BJ (cell line): ENCODE measurements at regions not wholly inside any gene's neighbourhood (a gene's known extent, or its start where the extent isn't known, plus 50 kb on each side); places are given as distances from the start of the nearest gene placed in this dataset.

Experiments used
- CTCF ChIA-PET: fragments of 350-600 bp; formaldehyde crosslinking; extraction: SDS; loops from one replicate; lab custom pipeline; 2021; ENCODE audit warnings: antibody characterized with exemption, inconsistent platforms; lab: Yijun Ruan, JAX
- POLR2A ChIA-PET: fragments of 300-600 bp; sonication (Branson Sonifier 250); formaldehyde crosslinking; extraction: SDS; loops from one replicate; lab custom pipeline; 2021; ENCODE audit warnings: antibody characterized with exemption; lab: Charles Lee
- DNase-seq: peaks from one replicate; pipeline ENCODE4 v3.0.0-alpha.2; 2011; ENCODE audit warnings: low read depth
- H3K27me3 ChIP-seq: 2 replicates; pipeline ENCODE4 v1.6.0; 2011; ENCODE audit warnings: low read length; ENCODE audit not compliant: control insufficient read depth, insufficient read depth
- H3K36me3 ChIP-seq: 2 replicates; pipeline ENCODE4 v1.5.1; 2011; ENCODE audit warnings: low read length; ENCODE audit not compliant: control insufficient read depth, insufficient read depth
- H3K4me3 ChIP-seq: 2 replicates; pipeline ENCODE4 v1.5.1; 2011; ENCODE audit warnings: low read depth, mild to moderate bottlenecking, control low read depth, low read length
- CTCF ChIP-seq: IDR thresholded peaks from 2 replicates; pipeline ENCODE4 v1.5.1; 2011; ENCODE audit warnings: low read depth, mild to moderate bottlenecking, control low read depth, inconsistent platforms, low read length, moderate library complexity; ENCODE audit not compliant: insufficient read depth

- Histone ChIP-seq H3K27me3 (no peaks in the 10 kb centered on the region), H3K4me3 (no peak overlapping the region), H3K36me3 (no peaks in the 10 kb centered on the region)
- ChIA-PET POLR2A (no interaction called here), CTCF (interaction anchor here (1.1 kb wide), 1 partner anchor 9 kb away, joined by 3 read pairs; no protein-coding TSS in a partner anchor)
- TF ChIP-seq CTCF: no peak
- DNase-seq: no peak
Measured at GRCh38 chr17:31715446-31715845, 143.6 kb downstream of the COPRS start.

- no peaks in the 10 kb centered on the region for H3K27me3 ChIP-seq
- no peaks in the 10 kb centered on the region for H3K36me3 ChIP-seq
- DNase-seq: no peak
- H3K4me3 ChIP-seq: no peak overlapping the region
- CTCF ChIA-PET: interaction anchor here (0.7 kb wide), 1 partner anchor 267 kb away, joined by 4 read pairs; no protein-coding TSS in a partner anchor
- no peak for TF ChIP-seq CTCF
- POLR2A ChIA-PET: no interaction called here
Measured at GRCh38 chr17:31704483-31704882, 154.6 kb downstream of the COPRS start.

GRCh38 chr17:31702041-31702440, 157.0 kb downstream of the COPRS start:
- ChIA-PET CTCF (interaction anchor here (1.2 kb wide), 1 partner anchor 140 kb away, joined by 3 read pairs; no protein-coding TSS in a partner anchor), POLR2A (no interaction called here)
- no peak for DNase-seq
- Histone ChIP-seq H3K36me3 (no peaks in the 10 kb centered on the region), H3K4me3 (no peak overlapping the region), H3K27me3 (no peaks in the 10 kb centered on the region)
- no peak for TF ChIP-seq CTCF

- TF ChIP-seq CTCF: no peak
- H3K27me3 ChIP-seq: no peaks in the 10 kb centered on the region
- DNase-seq: no peak
- no peaks in the 10 kb centered on the region for H3K36me3 ChIP-seq
- H3K4me3 ChIP-seq: no peak overlapping the region
- ChIA-PET POLR2A (no interaction called here), CTCF (interaction anchor here (1.2 kb wide), 1 partner anchor 141 kb away, joined by 3 read pairs; no protein-coding TSS in a partner anchor)
Measured at GRCh38 chr17:31700973-31701372, 158.1 kb downstream of the COPRS start.

- H3K27me3 ChIP-seq: no peaks in the 10 kb centered on the region
- ChIA-PET POLR2A (no interaction called here), CTCF (no interaction called here)
- H3K4me3 ChIP-seq: no peak overlapping the region
- H3K36me3 ChIP-seq: no peaks in the 10 kb centered on the region
- TF ChIP-seq CTCF: no peak
- no peak for DNase-seq
Measured at GRCh38 chr17:31699886-31700285, 159.2 kb downstream of the COPRS start.
